ENCODE measurements at regions not wholly inside any gene's neighbourhood (a gene's known extent, or its start where the extent isn't known, plus 50 kb on each side); places are given as distances from the start of the nearest gene placed in this dataset.

DNA sequence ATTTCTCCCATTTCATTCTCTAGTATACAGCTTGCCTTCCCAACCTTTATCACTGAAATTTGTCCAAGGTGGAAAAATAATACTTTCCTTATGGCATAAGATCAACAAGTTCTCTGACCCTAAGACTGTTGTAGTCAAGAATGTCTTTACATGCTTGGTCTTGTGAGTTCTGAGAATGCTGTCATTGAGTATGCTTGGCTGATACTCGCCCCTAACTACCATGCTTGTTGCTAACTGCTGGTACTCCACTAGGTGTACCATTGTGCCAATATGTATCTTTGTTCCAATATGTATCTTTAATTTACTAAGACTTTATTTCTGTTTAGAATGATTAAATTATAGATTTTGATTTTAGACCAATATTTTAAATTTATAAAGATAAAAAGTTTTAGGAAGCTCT lies 796.4 kb downstream of the PCDH7 start:
- H3K79me1 ChIP-seq (replicated peaks; ENCODE audit: low read length, poor library complexity, severe bottlenecking), result no peaks in the 10 kb centered on the region
- DNase-seq, result no peak
- WGBS, result no CpG with 5 or more reads among the region's 1 CpG
- H3K4me3 ChIP-seq (ENCODE audit: insufficient read depth in 1 of 2, low read depth in 1 of 2, low read length in 2 of 2), result no peak overlapping the region
- H3K27me3 ChIP-seq (ENCODE audit: control insufficient read depth in 1 of 2, insufficient read depth in 1 of 2, low read length in 2 of 2), result no peaks in the 10 kb centered on the region
- no peaks in the 10 kb centered on the region for H3K9me3 ChIP-seq (ENCODE audit: control insufficient read depth, low read length)
- no peak overlapping the region for H3K4me2 ChIP-seq (ENCODE audit: low read length, poor library complexity, severe bottlenecking)
- H2AFZ ChIP-seq (ENCODE audit: low read depth, low read length), result no peak overlapping the region
- H2BK120ac ChIP-seq (ENCODE audit: low read depth, low read length), result no peak overlapping the region
- no peaks in the 10 kb centered on the region for H3K36me3 ChIP-seq (ENCODE audit: control insufficient read depth in 1 of 2, insufficient read depth in 2 of 2, low read depth in 1 of 2, low read length in 2 of 2)
- H3K14ac ChIP-seq (ENCODE audit: low read length in 2 of 2), result no peak overlapping the region
- H2BK15ac ChIP-seq (ENCODE audit: low read depth, poor library complexity, severe bottlenecking), result no peak overlapping the region
- no peak overlapping the region for H3K18ac ChIP-seq (ENCODE audit: low read depth in 1 of 2, low read length in 2 of 2)
- H2BK12ac ChIP-seq (ENCODE audit: low read length in 2 of 2), result no peak overlapping the region
- H2BK5ac ChIP-seq (ENCODE audit: low read depth, low read length, poor library complexity, severe bottlenecking), result no peak overlapping the region
- peaks cover 3% of the 10 kb centered on the region for H3K4me1 ChIP-seq (ENCODE audit: control insufficient read depth, insufficient read depth, low read depth, low read length)
- no peak overlapping the region for H3K27ac ChIP-seq (ENCODE audit: low read length, poor library complexity, severe bottlenecking)
- H3K4ac ChIP-seq (ENCODE audit: low read depth in 1 of 2, low read length in 2 of 2), result no peak overlapping the region
- H4K8ac ChIP-seq (ENCODE audit: low read length), result no peak overlapping the region
- no peak overlapping the region for H4K91ac ChIP-seq (ENCODE audit: low read length)
- no peak overlapping the region for H3K9ac ChIP-seq (ENCODE audit: low read length)
- H2AK5ac ChIP-seq (ENCODE audit: low read length, severe bottlenecking), result no peak overlapping the region
- no peak overlapping the region for H3K23ac ChIP-seq (ENCODE audit: low read length in 2 of 2)

DNA sequence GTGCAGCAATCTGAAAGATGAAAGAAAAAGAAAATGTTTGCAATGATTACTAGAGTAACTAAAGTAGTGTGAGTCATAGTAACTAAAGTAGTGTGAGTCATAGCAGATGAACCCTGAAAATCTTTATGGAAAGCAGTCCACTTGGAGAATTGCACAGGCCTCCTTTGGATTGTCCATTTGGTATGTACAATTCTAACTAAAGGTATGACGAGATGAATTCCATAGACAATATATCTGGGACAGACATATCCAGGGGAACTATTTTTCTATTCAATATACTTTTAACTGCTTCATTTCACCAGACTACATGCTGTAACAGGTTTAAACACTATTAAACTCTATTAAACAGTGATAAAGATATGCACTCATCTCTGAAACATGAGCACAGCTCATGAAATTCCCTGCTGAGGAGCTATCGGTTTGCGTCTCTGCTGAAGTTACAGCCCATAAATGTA lies 798.7 kb downstream of the PCDH7 start:
- no peak overlapping the region for H2AFZ ChIP-seq (ENCODE audit: low read depth, low read length)
- peak overlapping the region; percentile 28 for H3K4me2 ChIP-seq (ENCODE audit: low read length, poor library complexity, severe bottlenecking)
- no peaks in the 10 kb centered on the region for H3K79me1 ChIP-seq (replicated peaks; ENCODE audit: low read length, poor library complexity, severe bottlenecking)
- H3K9me3 ChIP-seq (ENCODE audit: control insufficient read depth, low read length), result peaks cover 7% of the 10 kb centered on the region
- peak overlapping the region; percentile 82 for H3K27ac ChIP-seq (ENCODE audit: low read length, poor library complexity, severe bottlenecking)
- H4K91ac ChIP-seq (ENCODE audit: low read length), result no peak overlapping the region
- no peak overlapping the region for H3K4me3 ChIP-seq (ENCODE audit: insufficient read depth in 1 of 2, low read depth in 1 of 2, low read length in 2 of 2)
- WGBS, result 91% methylated on average over 2 of the region's 3 CpGs
- H3K14ac ChIP-seq (ENCODE audit: low read length in 2 of 2), result no peak overlapping the region
- peak; percentile 76 for DNase-seq
- no peaks in the 10 kb centered on the region for H3K36me3 ChIP-seq (ENCODE audit: control insufficient read depth in 1 of 2, insufficient read depth in 2 of 2, low read depth in 1 of 2, low read length in 2 of 2)
- no peak overlapping the region for H4K8ac ChIP-seq (ENCODE audit: low read length)
- no peak overlapping the region for H3K23ac ChIP-seq (ENCODE audit: low read length in 2 of 2)
- H2BK5ac ChIP-seq (ENCODE audit: low read depth, low read length, poor library complexity, severe bottlenecking), result no peak overlapping the region
- H3K27me3 ChIP-seq (ENCODE audit: control insufficient read depth in 1 of 2, insufficient read depth in 1 of 2, low read length in 2 of 2), result no peaks in the 10 kb centered on the region
- H2BK12ac ChIP-seq (ENCODE audit: low read length in 2 of 2), result no peak overlapping the region
- H3K4me1 ChIP-seq (ENCODE audit: control insufficient read depth, insufficient read depth, low read depth, low read length), result peaks cover 3% of the 10 kb centered on the region
- H2AK5ac ChIP-seq (ENCODE audit: low read length, severe bottlenecking), result no peak overlapping the region
- no peak overlapping the region for H3K9ac ChIP-seq (ENCODE audit: low read length)
- H3K4ac ChIP-seq (ENCODE audit: low read depth in 1 of 2, low read length in 2 of 2), result no peak overlapping the region
- H2BK120ac ChIP-seq (ENCODE audit: low read depth, low read length), result no peak overlapping the region
- H3K18ac ChIP-seq (ENCODE audit: low read depth in 1 of 2, low read length in 2 of 2), result no peak overlapping the region
- no peak overlapping the region for H2BK15ac ChIP-seq (ENCODE audit: low read depth, poor library complexity, severe bottlenecking)

DNA sequence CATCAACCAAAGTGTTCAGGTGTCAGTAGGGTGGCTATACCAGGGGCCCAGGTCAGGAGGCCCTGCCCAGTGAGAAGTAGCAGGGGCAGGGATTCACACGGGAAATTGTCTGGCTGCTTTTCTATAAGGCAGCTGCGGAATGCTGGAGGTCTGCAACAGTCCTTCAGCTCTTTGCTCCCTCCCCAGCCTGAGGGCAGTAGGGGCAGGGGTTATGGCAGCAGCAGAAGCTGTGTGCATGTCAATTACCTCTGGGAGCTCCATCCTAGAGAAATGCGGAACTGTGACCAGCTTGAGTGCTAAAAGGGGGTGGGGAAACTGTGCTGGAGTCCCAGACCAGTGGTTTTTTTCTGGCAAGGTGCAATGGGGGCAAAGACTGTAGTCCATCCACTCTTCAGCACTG lies 810.4 kb downstream of the PCDH7 start:
- Histone ChIP-seq H3K4me2 (ENCODE audit: low read length, poor library complexity, severe bottlenecking) (no peak overlapping the region), H2BK5ac (ENCODE audit: low read depth, low read length, poor library complexity, severe bottlenecking) (no peak overlapping the region), H3K4ac (ENCODE audit: low read depth in 1 of 2, low read length in 2 of 2) (no peak overlapping the region), H3K79me1 (replicated peaks; ENCODE audit: low read length, poor library complexity, severe bottlenecking) (no peaks in the 10 kb centered on the region), H3K4me1 (ENCODE audit: control insufficient read depth, insufficient read depth, low read depth, low read length) (no peaks in the 10 kb centered on the region), H2AFZ (ENCODE audit: low read depth, low read length) (no peak overlapping the region), H3K23ac (ENCODE audit: low read length in 2 of 2) (no peak overlapping the region), H3K9me3 (ENCODE audit: control insufficient read depth, low read length) (peaks cover 13% of the 10 kb centered on the region), H2BK12ac (ENCODE audit: low read length in 2 of 2) (no peak overlapping the region), H3K14ac (ENCODE audit: low read length in 2 of 2) (no peak overlapping the region), H3K9ac (ENCODE audit: low read length) (no peak overlapping the region), H2BK120ac (ENCODE audit: low read depth, low read length) (no peak overlapping the region), H3K4me3 (ENCODE audit: insufficient read depth in 1 of 2, low read depth in 1 of 2, low read length in 2 of 2) (no peak overlapping the region), H3K27me3 (ENCODE audit: control insufficient read depth in 1 of 2, insufficient read depth in 1 of 2, low read length in 2 of 2) (no peaks in the 10 kb centered on the region), H3K36me3 (ENCODE audit: control insufficient read depth in 1 of 2, insufficient read depth in 2 of 2, low read depth in 1 of 2, low read length in 2 of 2) (no peaks in the 10 kb centered on the region), H2BK15ac (ENCODE audit: low read depth, poor library complexity, severe bottlenecking) (no peak overlapping the region), H3K18ac (ENCODE audit: low read depth in 1 of 2, low read length in 2 of 2) (no peak overlapping the region), H2AK5ac (ENCODE audit: low read length, severe bottlenecking) (no peak overlapping the region), H4K8ac (ENCODE audit: low read length) (no peak overlapping the region), H4K91ac (ENCODE audit: low read length) (no peak overlapping the region), H3K27ac (ENCODE audit: low read length, poor library complexity, severe bottlenecking) (no peak overlapping the region)
- WGBS, result 67% methylated on average over 3 of the region's 3 CpGs
- no peak for DNase-seq

DNA sequence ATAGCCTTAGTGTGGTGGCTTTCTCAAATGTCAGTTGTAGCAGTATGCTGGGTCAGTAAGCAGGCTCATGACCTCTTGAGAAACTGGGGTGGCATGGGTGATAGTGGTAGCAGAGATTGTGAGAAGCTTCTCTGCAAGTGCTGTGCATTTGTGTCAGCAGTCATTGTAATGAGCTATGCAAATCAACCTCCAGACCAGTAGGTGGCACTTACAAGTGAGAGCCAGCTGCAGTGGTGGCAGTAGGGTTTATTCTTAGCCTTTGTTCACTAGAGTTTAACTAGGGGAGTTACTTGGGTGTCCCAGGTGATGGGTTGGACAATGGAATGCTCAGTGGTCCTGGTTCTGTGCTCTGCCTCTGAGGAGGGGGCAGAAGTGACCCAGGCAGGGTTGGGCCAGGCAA lies 818.7 kb downstream of the PCDH7 start:
- Histone ChIP-seq H4K91ac (ENCODE audit: low read length) (no peak overlapping the region), H2BK120ac (ENCODE audit: low read depth, low read length) (no peak overlapping the region), H2AK5ac (ENCODE audit: low read length, severe bottlenecking) (no peak overlapping the region), H2AFZ (ENCODE audit: low read depth, low read length) (no peak overlapping the region), H2BK12ac (ENCODE audit: low read length in 2 of 2) (no peak overlapping the region), H3K18ac (ENCODE audit: low read depth in 1 of 2, low read length in 2 of 2) (no peak overlapping the region), H3K9me3 (ENCODE audit: control insufficient read depth, low read length) (no peaks in the 10 kb centered on the region), H3K4me3 (ENCODE audit: insufficient read depth in 1 of 2, low read depth in 1 of 2, low read length in 2 of 2) (no peak overlapping the region), H3K4ac (ENCODE audit: low read depth in 1 of 2, low read length in 2 of 2) (no peak overlapping the region), H3K14ac (ENCODE audit: low read length in 2 of 2) (no peak overlapping the region), H4K8ac (ENCODE audit: low read length) (no peak overlapping the region), H3K27ac (ENCODE audit: low read length, poor library complexity, severe bottlenecking) (no peak overlapping the region), H3K79me1 (replicated peaks; ENCODE audit: low read length, poor library complexity, severe bottlenecking) (no peaks in the 10 kb centered on the region), H3K4me1 (ENCODE audit: control insufficient read depth, insufficient read depth, low read depth, low read length) (peaks cover 3% of the 10 kb centered on the region), H2BK5ac (ENCODE audit: low read depth, low read length, poor library complexity, severe bottlenecking) (no peak overlapping the region), H3K23ac (ENCODE audit: low read length in 2 of 2) (no peak overlapping the region), H3K27me3 (ENCODE audit: control insufficient read depth in 1 of 2, insufficient read depth in 1 of 2, low read length in 2 of 2) (no peaks in the 10 kb centered on the region), H3K36me3 (ENCODE audit: control insufficient read depth in 1 of 2, insufficient read depth in 2 of 2, low read depth in 1 of 2, low read length in 2 of 2) (no peaks in the 10 kb centered on the region), H3K9ac (ENCODE audit: low read length) (no peak overlapping the region), H2BK15ac (ENCODE audit: low read depth, poor library complexity, severe bottlenecking) (no peak overlapping the region), H3K4me2 (ENCODE audit: low read length, poor library complexity, severe bottlenecking) (no peak overlapping the region)
- no peak for DNase-seq
